PC-9 (cell line): ENCODE measurements at regions not wholly inside any gene's neighbourhood (a gene's known extent, or its start where the extent isn't known, plus 50 kb on each side); places are given as distances from the start of the nearest gene placed in this dataset.

Experiments
- BruUV-seq: library from RNA; stranded (reverse); fragments of 400-500 nt; replicated peaks from 2 replicates; lab custom pipeline; 2021; lab: Mats Ljungman, UMichigan
- CTCF ChIA-PET: fragments of 300-600 bp; sonication (Branson Sonifier 250); formaldehyde crosslinking; loops from one replicate; lab custom pipeline; 2022; ENCODE audit warnings: antibody characterized with exemption; lab: Charles Lee
- POLR2A ChIA-PET: fragments of 300-600 bp; sonication (Branson Sonifier 250); formaldehyde crosslinking; loops from one replicate; lab custom pipeline; 2022; ENCODE audit warnings: antibody characterized with exemption; ENCODE audit not compliant: unreplicated experiment; lab: Charles Lee
- DNase-seq, 2 experiments: peaks; one replicate each; pipeline versions ENCODE4 v3.0.0 to v3.0.0-alpha.2; 2015 to 2022; ENCODE audit warnings: mixed read lengths in 1 of 2
- H2AFZ ChIP-seq: fragments of 200-600 bp; sonication (generic); 2 replicates; pipeline ENCODE4 v1.8.1; 2017; ENCODE audit warnings: antibody characterized with exemption
- H3F3A ChIP-seq: fragments of 200-600 bp; sonication (generic); 2 replicates; pipeline ENCODE4 v1.8.1; 2017; ENCODE audit warnings: antibody characterized with exemption, mild to moderate bottlenecking, low read depth; ENCODE audit not compliant: insufficient read depth
- H3K27ac ChIP-seq: fragments of 200-600 bp; sonication (generic); 2 replicates; pipeline ENCODE4 v1.6.1; 2016; ENCODE audit warnings: mixed run types
- H3K27me3 ChIP-seq: fragments of 200-600 bp; sonication (generic); 2 replicates; pipeline ENCODE4 v1.6.1; 2016; ENCODE audit warnings: low read depth, mixed run types; ENCODE audit not compliant: insufficient read depth
- H3K36me3 ChIP-seq: fragments of 200-600 bp; sonication (generic); 2 replicates; pipeline ENCODE4 v1.6.1; 2016; ENCODE audit warnings: low read depth, mixed run types
- H3K4me1 ChIP-seq: fragments of 200-600 bp; sonication (generic); replicated peaks from 2 replicates; pipeline ENCODE4 v1.6.1; 2016; ENCODE audit warnings: mixed run types; ENCODE audit not compliant: insufficient read depth
- H3K4me2 ChIP-seq: fragments of 200-600 bp; sonication (generic); 2 replicates; pipeline ENCODE4 v1.6.1; 2017; ENCODE audit warnings: mixed run types
- H3K4me3 ChIP-seq: fragments of 200-600 bp; sonication (generic); 2 replicates; pipeline ENCODE4 v1.6.1; 2016; ENCODE audit warnings: mixed run types
- H3K79me2 ChIP-seq: fragments of 200-600 bp; sonication (generic); 2 replicates; pipeline ENCODE4 v1.6.1; 2017; ENCODE audit warnings: low read depth, mixed run types
- H3K9me2 ChIP-seq: fragments of 200-600 bp; sonication (generic); 2 replicates; pipeline ENCODE4 v1.8.1; 2017; ENCODE audit warnings: mild to moderate bottlenecking; ENCODE audit not compliant: insufficient read depth
- H3K9me3 ChIP-seq: fragments of 200-600 bp; sonication (generic); 2 replicates; pipeline ENCODE4 v1.8.1; 2016; ENCODE audit warnings: low read depth; ENCODE audit not compliant: insufficient read depth
- H4K20me1 ChIP-seq: fragments of 200-600 bp; sonication (generic); 2 replicates; pipeline ENCODE4 v1.8.1; 2017; ENCODE audit not compliant: insufficient read depth
- EZH2 ChIP-seq: fragments of 200-600 bp; sonication (generic); IDR thresholded peaks from 2 replicates; pipeline ENCODE4 v1.8.0; 2017; ENCODE audit warnings: antibody characterized with exemption, low read depth
- intact Hi-C: fragments of 100-400 bp; cut with micrococcal nuclease; formaldehyde crosslinking; loops from one replicate; pipeline ENCODE4 v1.10.0; 2022; ENCODE audit not compliant: unreplicated experiment
- TF ChIP-seq, protein P1 (sequence below): fragments of 200-600 bp; sonication (generic); conservative IDR thresholded peaks from 2 replicates; pipeline ENCODE4 v1.6.1; 2017; ENCODE audit warnings: mixed run types, antibody characterized with exemption, mild to moderate bottlenecking, moderate library complexity

DNA sequence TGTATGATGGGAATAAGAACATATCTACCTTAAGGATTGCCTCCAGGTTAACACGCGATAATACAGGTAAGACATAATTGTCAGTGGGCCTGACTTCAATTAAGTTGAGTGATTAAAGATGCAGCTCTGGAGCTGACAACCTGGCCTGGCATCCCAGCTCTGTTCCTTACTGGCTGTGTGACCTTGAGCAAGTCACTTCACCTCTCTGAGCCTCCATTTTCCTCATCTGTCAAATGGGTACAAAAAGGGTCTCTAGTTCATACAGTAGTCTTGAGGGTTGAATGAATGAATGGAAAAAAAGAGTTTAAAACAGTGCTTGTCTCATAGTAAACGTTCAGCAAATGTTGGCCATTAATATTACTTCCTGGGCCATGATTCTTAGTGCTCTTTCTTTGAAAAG, 213.9 kb downstream of the PHETA1 start:
- ChIA-PET POLR2A (no interaction called here), CTCF (no interaction called here)
- H3K27me3 ChIP-seq: peaks cover 90% of the 10 kb centered on the region
- no TSS peak for BruUV-seq
- H3K36me3 ChIP-seq: no peaks in the 10 kb centered on the region
- H2AFZ ChIP-seq: no peak overlapping the region
- no peaks in the 10 kb centered on the region for H4K20me1 ChIP-seq
- H3K4me2 ChIP-seq: no peak overlapping the region
- intact Hi-C loops: no loop called here
- no peaks in the 10 kb centered on the region for H3K79me2 ChIP-seq
- no peaks in the 10 kb centered on the region for H3K4me1 ChIP-seq
- no peak for DNase-seq
- no peaks in the 10 kb centered on the region for H3F3A ChIP-seq
- H3K9me2 ChIP-seq: no peaks in the 10 kb centered on the region
- H3K9me3 ChIP-seq: no peaks in the 10 kb centered on the region
- no peak overlapping the region for H3K27ac ChIP-seq
- H3K4me3 ChIP-seq: no peak overlapping the region
- TF ChIP-seq, protein P1, sequence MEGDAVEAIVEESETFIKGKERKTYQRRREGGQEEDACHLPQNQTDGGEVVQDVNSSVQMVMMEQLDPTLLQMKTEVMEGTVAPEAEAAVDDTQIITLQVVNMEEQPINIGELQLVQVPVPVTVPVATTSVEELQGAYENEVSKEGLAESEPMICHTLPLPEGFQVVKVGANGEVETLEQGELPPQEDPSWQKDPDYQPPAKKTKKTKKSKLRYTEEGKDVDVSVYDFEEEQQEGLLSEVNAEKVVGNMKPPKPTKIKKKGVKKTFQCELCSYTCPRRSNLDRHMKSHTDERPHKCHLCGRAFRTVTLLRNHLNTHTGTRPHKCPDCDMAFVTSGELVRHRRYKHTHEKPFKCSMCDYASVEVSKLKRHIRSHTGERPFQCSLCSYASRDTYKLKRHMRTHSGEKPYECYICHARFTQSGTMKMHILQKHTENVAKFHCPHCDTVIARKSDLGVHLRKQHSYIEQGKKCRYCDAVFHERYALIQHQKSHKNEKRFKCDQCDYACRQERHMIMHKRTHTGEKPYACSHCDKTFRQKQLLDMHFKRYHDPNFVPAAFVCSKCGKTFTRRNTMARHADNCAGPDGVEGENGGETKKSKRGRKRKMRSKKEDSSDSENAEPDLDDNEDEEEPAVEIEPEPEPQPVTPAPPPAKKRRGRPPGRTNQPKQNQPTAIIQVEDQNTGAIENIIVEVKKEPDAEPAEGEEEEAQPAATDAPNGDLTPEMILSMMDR: no peak
- no peak for TF ChIP-seq EZH2

DNA sequence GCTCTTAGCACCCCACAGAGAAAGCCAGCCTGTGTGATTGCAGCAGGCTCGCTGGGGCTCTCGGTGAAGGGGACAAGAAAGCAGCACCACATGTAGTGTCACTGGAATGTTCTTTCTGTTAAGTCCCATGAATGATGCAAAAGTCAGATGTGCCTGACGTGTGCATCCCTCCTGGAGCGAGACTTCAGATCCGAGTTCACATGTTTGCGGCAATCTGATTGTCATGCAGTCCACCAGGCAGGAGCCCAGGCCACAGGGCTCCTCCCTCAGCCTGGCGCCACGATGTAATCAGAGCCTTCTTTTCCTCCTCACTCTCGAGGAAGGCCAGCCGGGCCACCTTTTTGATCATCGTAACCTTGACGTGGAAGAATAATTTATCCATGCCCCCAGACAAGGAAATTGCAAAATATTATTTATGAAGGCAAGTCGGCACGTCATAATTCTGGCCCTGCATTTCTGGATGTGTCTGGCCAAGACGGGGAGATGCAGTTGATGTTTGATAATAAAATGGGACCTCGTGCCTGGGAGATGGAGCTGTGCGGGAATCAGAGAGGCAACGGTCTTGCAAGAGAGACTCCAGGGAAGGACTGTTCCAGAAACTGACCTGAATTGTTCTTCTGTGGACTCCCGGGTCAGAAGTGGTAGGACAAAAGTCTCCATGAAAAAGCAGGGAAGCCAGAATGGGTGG, 214.6 kb downstream of the PHETA1 start:
- Histone ChIP-seq H3K36me3 (no peaks in the 10 kb centered on the region), H3K27me3 (peaks cover 90% of the 10 kb centered on the region), H3K4me2 (no peak overlapping the region), H3K79me2 (no peaks in the 10 kb centered on the region), H3K4me1 (no peaks in the 10 kb centered on the region), H2AFZ (no peak overlapping the region), H3K9me2 (no peaks in the 10 kb centered on the region), H3K4me3 (no peak overlapping the region), H3K27ac (no peak overlapping the region), H3K9me3 (no peaks in the 10 kb centered on the region), H4K20me1 (no peaks in the 10 kb centered on the region), H3F3A (no peaks in the 10 kb centered on the region)
- TF ChIP-seq EZH2: no peak
- TF ChIP-seq, protein P1: no peak
- POLR2A ChIA-PET: no interaction called here
- BruUV-seq: no TSS peak
- CTCF ChIA-PET: no interaction called here
- intact Hi-C loops: no loop called here
- no peak for DNase-seq

DNA sequence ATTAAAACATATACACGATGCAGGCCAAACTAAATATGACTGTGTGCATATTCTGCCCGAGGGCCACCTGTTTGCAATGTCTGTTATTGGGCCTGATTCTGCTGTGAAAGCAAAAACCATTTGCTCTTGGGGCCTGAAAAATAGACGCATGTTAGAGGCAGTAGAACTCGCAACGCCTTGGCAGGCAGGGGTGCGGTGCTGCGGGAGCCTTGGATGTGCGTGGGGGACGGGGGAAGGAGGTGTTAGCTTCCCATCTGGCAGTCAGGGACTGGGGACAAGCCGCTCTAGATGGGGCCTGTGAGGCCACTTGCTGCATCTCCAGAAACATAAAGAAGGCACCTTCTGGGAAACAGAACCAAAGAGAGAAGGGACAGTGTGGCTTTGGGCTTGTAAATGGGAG, 216.3 kb downstream of the PHETA1 start:
- Histone ChIP-seq H3K4me3 (no peak overlapping the region), H3K36me3 (no peaks in the 10 kb centered on the region), H3K79me2 (no peaks in the 10 kb centered on the region), H2AFZ (no peak overlapping the region), H3F3A (no peaks in the 10 kb centered on the region), H3K27ac (no peak overlapping the region), H3K4me2 (no peak overlapping the region), H3K9me2 (no peaks in the 10 kb centered on the region), H3K4me1 (no peaks in the 10 kb centered on the region), H3K27me3 (peaks cover 93% of the 10 kb centered on the region), H4K20me1 (no peaks in the 10 kb centered on the region), H3K9me3 (no peaks in the 10 kb centered on the region)
- TF ChIP-seq, protein P1: no peak
- no peak for TF ChIP-seq EZH2
- BruUV-seq: no TSS peak
- ChIA-PET CTCF (no interaction called here), POLR2A (no interaction called here)
- intact Hi-C loops: no loop called here
- no peak for DNase-seq
